C4-2B (cell line): ENCODE measurements at regions not wholly inside any gene's neighbourhood (a gene's known extent, or its start where the extent isn't known, plus 50 kb on each side); places are given as distances from the start of the nearest gene placed in this dataset.

Experiments
- CTCF ChIP-seq: fragments of 450-650 bp; conservative IDR thresholded peaks from 2 replicates; pipeline ENCODE4 v1.5.1; 2017; ENCODE audit warnings: mild to moderate bottlenecking
- ZFX ChIP-seq: fragments of 450-650 bp; IDR thresholded peaks from 2 replicates; pipeline ENCODE4 v1.6.1; 2017

DNA sequence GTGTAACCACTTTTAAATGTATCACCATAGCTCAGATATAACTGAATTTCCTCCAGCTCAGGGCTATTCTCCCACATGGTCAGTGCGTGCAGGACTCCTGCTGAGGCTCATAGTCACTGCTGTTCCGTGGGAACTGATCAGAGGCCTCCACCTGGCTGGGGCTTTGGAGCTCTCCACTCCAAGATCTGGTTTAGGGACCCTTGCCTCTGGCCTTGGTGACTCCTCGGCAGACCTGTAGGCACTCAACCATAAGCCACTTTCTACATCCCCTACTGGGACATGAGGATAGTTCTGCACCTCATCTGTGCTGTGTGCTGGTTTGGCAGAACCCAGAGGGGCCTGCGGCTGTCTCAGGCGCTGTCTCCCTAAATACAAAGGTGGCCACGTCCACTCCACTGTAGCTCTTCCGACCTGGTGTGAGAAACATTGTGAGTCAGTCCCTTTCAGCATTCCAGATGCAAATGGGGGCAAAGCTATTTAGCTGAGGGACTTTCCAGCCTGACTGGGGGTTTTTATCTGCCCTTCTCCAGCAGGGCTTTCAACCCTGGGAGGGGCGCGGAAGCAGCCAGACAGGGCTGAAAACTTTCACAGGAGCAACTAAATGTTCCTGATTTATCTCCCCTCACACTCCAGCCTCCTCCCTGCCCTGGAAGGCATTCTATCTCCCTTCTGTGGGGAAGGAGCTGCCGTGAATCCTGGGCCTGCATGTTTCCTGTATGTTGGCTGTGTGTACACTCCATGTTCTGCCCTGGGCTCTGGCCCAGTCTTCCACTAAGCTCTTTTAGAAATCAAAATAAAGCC is 218.3 kb upstream of the DAAM1 start:
- TF ChIP-seq CTCF = no peak
- no peak for TF ChIP-seq ZFX
